K562 (cell line): ENCODE measurements at regions not wholly inside any gene's neighbourhood (a gene's known extent, or its start where the extent isn't known, plus 50 kb on each side); places are given as distances from the start of the nearest gene placed in this dataset.

ENCODE experiments used
- ATAC-seq: fragments of 200-7000 bp; cut with Tn5 transposase; 3 replicates; pipeline ENCODE4 v1.9.1; 2020; ENCODE audit warnings: moderate library complexity
- BruUV-seq: library from RNA; stranded (reverse); fragments of 400-500 nt; replicated peaks from 2 replicates; lab custom pipeline; 2021; lab: Mats Ljungman, UMichigan
- CTCF ChIA-PET: fragments of 300-600 bp; formaldehyde crosslinking; extraction: SDS; loops from one replicate; lab custom pipeline; 2021; ENCODE audit warnings: low intra/inter-chr PET ratio; lab: Yijun Ruan, JAX
- POLR2A ChIA-PET: fragments of 300-600, 350-650 bp; sonication (Branson Sonifier 250); formaldehyde crosslinking; extraction: SDS; loops from one replicate; lab custom pipeline; 2021; ENCODE audit warnings: antibody characterized with exemption, inconsistent platforms; lab: Yijun Ruan, JAX
- DNase-seq, 4 experiments: peaks; one replicate each; pipeline versions ENCODE4 v3.0.0 to v3.0.0-alpha.2; 2011 to 2018; ENCODE audit warnings: low spot score in 3 of 4, mixed read lengths in 3 of 4; ENCODE audit errors: extremely low read depth in 1 of 4
- FAIRE-seq: peaks from 2 replicates; lab custom pipeline; 2011; peaks lifted over from hg19 to GRCh38; lab: Jason Lieb, UNC
- H2AFZ ChIP-seq: 2 replicates; pipeline ENCODE4 v1.6.0; 2011; ENCODE audit warnings: low read depth, low read length, control low read depth, inconsistent platforms
- H3K27ac ChIP-seq: fragments of 200-600 bp; 3 replicates; pipeline ENCODE4 v1.8.0; 2011; ENCODE audit warnings: low read depth, mild to moderate bottlenecking, control low read depth, inconsistent platforms, low read length, moderate library complexity, mixed read lengths; ENCODE audit errors: extremely low read depth
- H3K27me3 ChIP-seq, 2 experiments: fragments of 300-600 bp in 1 of 2; 2 replicates in 1 of 2; 3 replicates in 1 of 2; pipeline versions ENCODE4 v1.6.0 to v1.8.0; 2011; ENCODE audit warnings: inconsistent platforms in 2 of 2, low read length in 2 of 2, mild to moderate bottlenecking in 1 of 2, mixed read lengths in 1 of 2, moderate library complexity in 1 of 2; ENCODE audit not compliant: control insufficient read depth in 2 of 2, insufficient read depth in 2 of 2
- H3K36me3 ChIP-seq: fragments of 300-600 bp; 3 replicates; pipeline ENCODE4 v1.8.0; 2011; ENCODE audit warnings: mild to moderate bottlenecking, low read length, inconsistent platforms; ENCODE audit not compliant: control insufficient read depth, insufficient read depth
- H3K4me1 ChIP-seq, 2 experiments: fragments of 200-600 bp in 1 of 2; replicated peaks in 1 of 2; 2 replicates in 1 of 2; 3 replicates in 1 of 2; pipeline versions ENCODE4 v1.5.1 to v1.8.0; 2011; ENCODE audit warnings: inconsistent platforms in 2 of 2, low read length in 2 of 2, mild to moderate bottlenecking in 1 of 2, mixed read lengths in 1 of 2, moderate library complexity in 1 of 2; ENCODE audit not compliant: control insufficient read depth in 2 of 2, insufficient read depth in 2 of 2
- H3K4me2 ChIP-seq: 2 replicates; pipeline ENCODE4 v1.6.1; 2011; ENCODE audit warnings: low read length, control low read depth, inconsistent platforms, mixed read lengths; ENCODE audit not compliant: insufficient read depth
- H3K4me3 ChIP-seq: fragments of 200-600 bp; sonication (generic), shearing (Covaris generic); 2 replicates; pipeline ENCODE4 v1.5.1; 2016; ENCODE audit warnings: control low read depth, inconsistent platforms
- H3K79me2 ChIP-seq: fragments of 200-600 bp; 3 replicates; pipeline ENCODE4 v1.8.0; 2011; ENCODE audit warnings: low read length, inconsistent platforms; ENCODE audit not compliant: control insufficient read depth, insufficient read depth
- H3K9ac ChIP-seq, 2 experiments: 2 replicates each; pipeline versions ENCODE4 v1.6.0 to v1.6.1; 2011; ENCODE audit warnings: low read depth in 2 of 2, low read length in 2 of 2, control low read depth in 1 of 2, inconsistent platforms in 1 of 2, mild to moderate bottlenecking in 1 of 2, mixed read lengths in 1 of 2; ENCODE audit not compliant: insufficient read depth in 1 of 2
- H3K9me1 ChIP-seq: one replicate; pipeline ENCODE4 v1.6.0; 2011; ENCODE audit warnings: inconsistent platforms, mild to moderate bottlenecking, low read length, moderate library complexity; ENCODE audit not compliant: control insufficient read depth, insufficient read depth
- H3K9me3 ChIP-seq: replicated peaks from 2 replicates; pipeline ENCODE4 v1.5.1; 2011; ENCODE audit warnings: low read depth, low read length, inconsistent platforms; ENCODE audit not compliant: control insufficient read depth, insufficient read depth
- H4K20me1 ChIP-seq: replicated peaks from 2 replicates; pipeline ENCODE4 v1.6.1; 2011; ENCODE audit warnings: low read length, inconsistent platforms, mixed read lengths; ENCODE audit not compliant: control insufficient read depth, insufficient read depth
- CREB1 ChIP-seq, 2 experiments: sonication (generic) in 1 of 2; formaldehyde crosslinking in 1 of 2; IDR thresholded peaks; 2 replicates each; pipeline versions ENCODE4 v1.6.1 to v1.8.0; 2012 to 2022; ENCODE audit warnings: inconsistent platforms in 1 of 2, mild to moderate bottlenecking in 1 of 2, missing genetic modification reagents in 1 of 2, moderate library complexity in 1 of 2
- GABPB2 ChIP-seq: fragments of 250-450 bp; sonication (Bioruptor Pico); conservative IDR thresholded peaks from 2 replicates; pipeline ENCODE4 v1.5.1; 2021; ENCODE audit warnings: mild to moderate bottlenecking
- GATA2 ChIP-seq: sonication (generic); formaldehyde crosslinking; IDR thresholded peaks from 2 replicates; pipeline ENCODE4 v1.4.0; 2020; ENCODE audit warnings: mild to moderate bottlenecking, missing genetic modification reagents
- NBN ChIP-seq: fragments of 450-650 bp; IDR thresholded peaks from 2 replicates; pipeline ENCODE4 v1.6.1; 2016; ENCODE audit warnings: low read depth, mild to moderate bottlenecking
- NFRKB ChIP-seq: fragments of 450-650 bp; IDR thresholded peaks from 2 replicates; pipeline ENCODE4 v1.6.1; 2016; ENCODE audit warnings: low read depth
- PCBP1 ChIP-seq: fragments of 200-400 bp; formaldehyde crosslinking; IDR thresholded peaks from 2 replicates; pipeline ENCODE4 v1.6.1; 2018; ENCODE audit warnings: mild to moderate bottlenecking, low read depth, low read length; ENCODE audit not compliant: poor library complexity, severe bottlenecking
- PHF21A ChIP-seq: fragments of 450-650 bp; IDR thresholded peaks from 2 replicates; pipeline ENCODE4 v1.6.1; 2017; ENCODE audit warnings: low read depth, borderline replicate concordance
- PHF8 ChIP-seq: fragments of 200-600 bp; sonication (generic); IDR thresholded peaks from 2 replicates; pipeline ENCODE4 v1.6.1; 2012; ENCODE audit warnings: mixed run types, mild to moderate bottlenecking, inconsistent platforms, low read length, moderate library complexity, borderline replicate concordance
- SAFB ChIP-seq: fragments of 200-400 bp; formaldehyde crosslinking; IDR thresholded peaks from 2 replicates; pipeline ENCODE4 v1.6.1; 2017; ENCODE audit warnings: low read depth, low read length, borderline replicate concordance
- SMAD1 ChIP-seq: fragments of 150-350 bp; IDR thresholded peaks from 2 replicates; pipeline ENCODE4 v1.6.1; 2014; ENCODE audit warnings: low read length, low read depth; ENCODE audit not compliant: partially characterized antibody
- SMARCC2 ChIP-seq: fragments of 450-650 bp; IDR thresholded peaks from 2 replicates; pipeline ENCODE4 v1.6.1; 2017; ENCODE audit warnings: antibody characterized with exemption, moderate library complexity, mild to moderate bottlenecking, low read depth
- SNIP1 ChIP-seq: fragments of 450-650 bp; IDR thresholded peaks from 2 replicates; pipeline ENCODE4 v1.7.1; 2017; ENCODE audit warnings: low read depth, mild to moderate bottlenecking
- TEAD4 ChIP-seq, 2 experiments: sonication (generic) in 1 of 2; formaldehyde crosslinking in 1 of 2; IDR thresholded peaks; 2 replicates each; pipeline versions ENCODE4 v1.6.1 to v1.8.0; 2012 to 2022; ENCODE audit warnings: borderline replicate concordance in 1 of 2, inconsistent platforms in 1 of 2, low read length in 1 of 2, mild to moderate bottlenecking in 1 of 2, missing genetic modification reagents in 1 of 2
- TSC22D4 ChIP-seq: fragments of 450-650 bp; IDR thresholded peaks from 2 replicates; pipeline ENCODE4 v1.6.1; 2016; ENCODE audit warnings: missing genetic modification characterization, missing biosample characterization, control low read depth
- WHSC1 ChIP-seq: IDR thresholded peaks from one replicate; pipeline ENCODE4 v1.6.1; 2012; ENCODE audit warnings: low read length, control low read depth, inconsistent platforms
- ZNF12 ChIP-seq: sonication (generic); formaldehyde crosslinking; IDR thresholded peaks from 2 replicates; pipeline ENCODE4 v1.4.0; 2020; ENCODE audit warnings: mild to moderate bottlenecking, missing genetic modification reagents
- WGBS: fragments of 100-300 bp; shearing (Covaris generic); methylation state at CpG from one replicate; pipeline ENCODE4 v1.1.6; 2016; ENCODE audit warnings: low coverage, mixed read lengths; ENCODE audit not compliant: insufficient coverage; ENCODE audit errors: missing lambda C conversion rate; 5-methylcytosine and 5-hydroxymethylcytosine counted together
- in situ Hi-C: fragments of 300-500 bp; cut with MboI; formaldehyde crosslinking; loops from 4 replicates; pipeline ENCODE4 v1.15.0; 2018; ENCODE audit warnings: inconsistent platforms, mixed read lengths
- intact Hi-C: fragments of 100-400 bp; cut with micrococcal nuclease; formaldehyde crosslinking; loops from 2 replicates; pipeline ENCODE4 v1.14.2; 2022
- TF ChIP-seq, protein P1 (sequence below): fragments of 450-650 bp; IDR thresholded peaks from 2 replicates; pipeline ENCODE4 v1.6.1; 2016

DNA sequence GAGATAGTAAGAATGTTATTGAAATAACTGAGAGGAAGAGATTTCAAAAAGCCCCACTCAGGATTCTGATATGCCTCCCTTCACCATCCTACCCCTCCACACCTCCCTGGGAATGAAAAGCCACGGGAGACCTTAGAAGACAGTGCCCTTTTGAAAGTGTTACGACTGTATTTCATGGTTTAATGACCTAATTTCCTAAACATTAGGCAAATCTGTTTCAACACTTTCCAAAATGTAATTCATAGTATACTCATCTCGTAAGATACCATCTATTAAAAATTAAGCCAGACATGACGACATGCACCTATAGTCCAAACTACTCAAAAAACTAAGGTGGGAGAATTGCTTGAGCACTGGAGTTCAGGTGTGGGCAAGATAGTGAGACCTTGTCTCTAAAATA, 106.3 kb downstream of the HNRNPD start:
- Histone ChIP-seq H3K4me2 (no peak overlapping the region), H3K9me3 (no peaks in the 10 kb centered on the region), H3K4me1 (no peaks in the 10 kb centered on the region), H3K4me3 (no peak overlapping the region), H4K20me1 (no peaks in the 10 kb centered on the region), H3K9me1 (no peaks in the 10 kb centered on the region), H3K79me2 (no peaks in the 10 kb centered on the region), H3K9ac (no peak overlapping the region), H2AFZ (no peak overlapping the region), H3K27me3 (peaks cover 7 to 18% of the 10 kb centered on the region in 2 experiments; a peak in 4 of 5 replicates), H3K27ac (no peak overlapping the region), H3K36me3 (no peaks in the 10 kb centered on the region)
- in situ Hi-C loops: no loop called here
- POLR2A ChIA-PET: no interaction called here
- intact Hi-C loops: loop anchor here (5.0 kb wide), 2 partner anchors 65 to 800 kb away; no protein-coding TSS in a partner anchor
- no TSS peak for BruUV-seq
- 0% methylated on average over 4 of the region's 4 CpGs for WGBS
- FAIRE-seq (no peak), DNase-seq (no peak), ATAC-seq (no peak)
- no peak for TF ChIP-seq SMAD1
- TF ChIP-seq SMARCC2: no peak
- TF ChIP-seq CREB1 (IDR thresholded peaks at IDR 0.05): no peak
- no peak for TF ChIP-seq CREB1 (CRISPR knock-in tag; IDR thresholded peaks at IDR 0.05)
- TF ChIP-seq GABPB2: no peak
- TF ChIP-seq PHF21A: no peak
- TF ChIP-seq NFRKB: no peak
- no peak for TF ChIP-seq SAFB
- TF ChIP-seq SNIP1: no peak
- no peak for TF ChIP-seq WHSC1
- no peak for TF ChIP-seq ZNF12 (CRISPR knock-in tag)
- no peak for TF ChIP-seq NBN
- TF ChIP-seq PCBP1: no peak
- no peak for TF ChIP-seq TSC22D4
- TF ChIP-seq GATA2 (CRISPR knock-in tag): no peak
- TF ChIP-seq PHF8: no peak
- no peak for TF ChIP-seq TEAD4 (IDR thresholded peaks at IDR 0.05; ENCODE audit: low read length)
- TF ChIP-seq TEAD4 (CRISPR knock-in tag; IDR thresholded peaks at IDR 0.05; ENCODE audit: borderline replicate concordance): no peak
- TF ChIP-seq, protein P1, sequence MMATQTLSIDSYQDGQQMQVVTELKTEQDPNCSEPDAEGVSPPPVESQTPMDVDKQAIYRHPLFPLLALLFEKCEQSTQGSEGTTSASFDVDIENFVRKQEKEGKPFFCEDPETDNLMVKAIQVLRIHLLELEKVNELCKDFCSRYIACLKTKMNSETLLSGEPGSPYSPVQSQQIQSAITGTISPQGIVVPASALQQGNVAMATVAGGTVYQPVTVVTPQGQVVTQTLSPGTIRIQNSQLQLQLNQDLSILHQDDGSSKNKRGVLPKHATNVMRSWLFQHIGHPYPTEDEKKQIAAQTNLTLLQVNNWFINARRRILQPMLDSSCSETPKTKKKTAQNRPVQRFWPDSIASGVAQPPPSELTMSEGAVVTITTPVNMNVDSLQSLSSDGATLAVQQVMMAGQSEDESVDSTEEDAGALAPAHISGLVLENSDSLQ: no peak
- CTCF ChIA-PET: interaction anchor here (1.9 kb wide), 1 partner anchor 861 kb away, joined by 21 read pairs; no protein-coding TSS in a partner anchor
